Fibroblast of lung (primary cell): ENCODE measurements at regions not wholly inside any gene's neighbourhood (a gene's known extent, or its start where the extent isn't known, plus 50 kb on each side); places are given as distances from the start of the nearest gene placed in this dataset.

Experiments used
- EZH2 ChIP-seq: IDR thresholded peaks from 2 replicates; pipeline ENCODE4 v1.5.1; 2012; ENCODE audit warnings: low read length, control low read depth, mild to moderate bottlenecking; ENCODE audit errors: missing control alignments
- TF ChIP-seq, protein P1 (sequence below), 2 donors: IDR thresholded peaks in 1 of 2; conservative IDR thresholded peaks in 1 of 2; 1 replicate in 1 of 2; 2 replicates in 1 of 2; pipeline ENCODE4 v1.5.1; 2011 to 2012; ENCODE audit warnings: low read length in 2 of 2, control low read depth in 1 of 2, inconsistent platforms in 1 of 2, low read depth in 1 of 2, mild to moderate bottlenecking in 1 of 2

DNA sequence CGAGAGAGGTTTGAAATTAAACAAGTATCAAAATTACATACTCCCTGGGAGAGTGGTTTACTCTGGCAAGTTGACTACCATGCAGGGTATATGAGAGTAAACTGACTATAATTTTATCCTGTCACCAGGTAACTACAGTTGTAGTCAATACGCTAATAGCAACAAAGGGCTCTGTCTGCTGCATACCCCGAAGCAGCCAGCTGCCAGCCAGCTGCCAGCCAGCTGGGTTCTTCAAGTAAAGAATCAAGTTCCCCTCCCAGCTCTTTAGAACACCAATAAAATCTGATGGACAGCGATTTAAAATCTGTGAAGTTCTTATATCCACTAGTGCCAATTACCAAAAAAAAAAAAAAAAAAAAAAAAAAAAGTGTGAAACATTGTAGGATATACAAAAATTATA lies 417.7 kb upstream of the CFAP20DC start:
- TF ChIP-seq, protein P1, sequence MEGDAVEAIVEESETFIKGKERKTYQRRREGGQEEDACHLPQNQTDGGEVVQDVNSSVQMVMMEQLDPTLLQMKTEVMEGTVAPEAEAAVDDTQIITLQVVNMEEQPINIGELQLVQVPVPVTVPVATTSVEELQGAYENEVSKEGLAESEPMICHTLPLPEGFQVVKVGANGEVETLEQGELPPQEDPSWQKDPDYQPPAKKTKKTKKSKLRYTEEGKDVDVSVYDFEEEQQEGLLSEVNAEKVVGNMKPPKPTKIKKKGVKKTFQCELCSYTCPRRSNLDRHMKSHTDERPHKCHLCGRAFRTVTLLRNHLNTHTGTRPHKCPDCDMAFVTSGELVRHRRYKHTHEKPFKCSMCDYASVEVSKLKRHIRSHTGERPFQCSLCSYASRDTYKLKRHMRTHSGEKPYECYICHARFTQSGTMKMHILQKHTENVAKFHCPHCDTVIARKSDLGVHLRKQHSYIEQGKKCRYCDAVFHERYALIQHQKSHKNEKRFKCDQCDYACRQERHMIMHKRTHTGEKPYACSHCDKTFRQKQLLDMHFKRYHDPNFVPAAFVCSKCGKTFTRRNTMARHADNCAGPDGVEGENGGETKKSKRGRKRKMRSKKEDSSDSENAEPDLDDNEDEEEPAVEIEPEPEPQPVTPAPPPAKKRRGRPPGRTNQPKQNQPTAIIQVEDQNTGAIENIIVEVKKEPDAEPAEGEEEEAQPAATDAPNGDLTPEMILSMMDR (conservative IDR thresholded peaks at IDR 0.05 in 1 of 2, IDR thresholded peaks at IDR 0.05 in 1 of 2; ENCODE audit: low read depth in 1 of 2, low read length in 2 of 2) = no peak
- TF ChIP-seq EZH2 = no peak
